ENCODE measurements at regions not wholly inside any gene's neighbourhood (a gene's known extent, or its start where the extent isn't known, plus 50 kb on each side); places are given as distances from the start of the nearest gene placed in this dataset.

- no peak for DNase-seq (ENCODE audit: low spot score in 2 of 2)
- WGBS, 2 donors: 82 to 87% methylated on average over 5 of the region's 5 CpGs
- no peak overlapping the region for H3K4me3 ChIP-seq (ENCODE audit: low read depth, poor library complexity, severe bottlenecking)
- TF ChIP-seq CTCF (IDR thresholded peaks at IDR 0.05) (no peak), POLR2A (IDR thresholded peaks at IDR 0.05) (no peak)
- intact Hi-C loops (cut with DNase I; ENCODE audit: low total_unique reads): no loop called here
Measured at GRCh38 chr6:26230351-26230750, 134.6 kb upstream of the BTN3A2 start.

- intact Hi-C loops (cut with DNase I; ENCODE audit: low total_unique reads): no loop called here
- WGBS, 2 donors: 93 to 98% methylated on average over 5 of the region's 5 CpGs
Measured at GRCh38 chr6:26231006-26231587, 133.9 kb upstream of the BTN3A2 start.

GRCh38 chr6:26232306-26232939, 132.6 kb upstream of the BTN3A2 start:
- DNase-seq (ENCODE audit: low spot score in 2 of 2): no peak
- no peak overlapping the region for H3K4me3 ChIP-seq (ENCODE audit: low read depth, poor library complexity, severe bottlenecking)
- TF ChIP-seq CTCF (IDR thresholded peaks at IDR 0.05): no peak
- no peak for TF ChIP-seq POLR2A (IDR thresholded peaks at IDR 0.05)
- intact Hi-C loops (cut with DNase I; ENCODE audit: low total_unique reads): no loop called here
- 43 to 57% methylated on average over 7 of the region's 7 CpGs for WGBS, 2 donors

More at GRCh38 chr6:26231006-26231587, 133.9 kb upstream of the BTN3A2 start:
- no peak for TF ChIP-seq POLR2A (IDR thresholded peaks at IDR 0.05)
- TF ChIP-seq CTCF (IDR thresholded peaks at IDR 0.05): no peak
- no peak overlapping the region for H3K4me3 ChIP-seq (ENCODE audit: low read depth, poor library complexity, severe bottlenecking)
- no peak for DNase-seq (ENCODE audit: low spot score in 2 of 2)

GRCh38 chr6:26232940-26233648, 131.9 kb upstream of the BTN3A2 start:
- no peak for DNase-seq (ENCODE audit: low spot score in 2 of 2)
- intact Hi-C loops (cut with DNase I; ENCODE audit: low total_unique reads): no loop called here

More at GRCh38 chr6:26232940-26233648, 131.9 kb upstream of the BTN3A2 start:
- 7 to 12% methylated on average over 34 of the region's 34 CpGs for WGBS, 2 donors
- no peak for TF ChIP-seq POLR2A (IDR thresholded peaks at IDR 0.05)
- TF ChIP-seq CTCF (IDR thresholded peaks at IDR 0.05): no peak
- H3K4me3 ChIP-seq (ENCODE audit: low read depth, poor library complexity, severe bottlenecking): peak overlapping the region; percentile 70
